NB4 (cell line): ENCODE measurements at regions not wholly inside any gene's neighbourhood (a gene's known extent, or its start where the extent isn't known, plus 50 kb on each side); places are given as distances from the start of the nearest gene placed in this dataset.

Experiments used
- DNase-seq: peaks from one replicate; pipeline ENCODE4 v3.0.0; 2010; ENCODE audit warnings: low read depth
- H3K4me3 ChIP-seq: one replicate; pipeline ENCODE4 v1.5.1; 2011; ENCODE audit warnings: mild to moderate bottlenecking, low read depth, low read length, moderate library complexity
- MYC ChIP-seq: IDR thresholded peaks from 2 replicates; pipeline ENCODE4 v1.6.1; 2011; ENCODE audit warnings: low read depth, low read length
- POLR2A ChIP-seq: IDR thresholded peaks from 2 replicates; pipeline ENCODE4 v1.6.1; 2011; ENCODE audit warnings: mild to moderate bottlenecking; ENCODE audit not compliant: insufficient read length; ENCODE audit errors: extremely low read depth
- TF ChIP-seq, protein P1 (sequence below): IDR thresholded peaks from 2 replicates; pipeline ENCODE4 v1.6.1; 2011; ENCODE audit warnings: low read depth, low read length
- TF ChIP-seq, protein P2 (sequence below): IDR thresholded peaks from one replicate; pipeline ENCODE4 v1.5.1; 2012; ENCODE audit warnings: low read depth, low read length

DNA sequence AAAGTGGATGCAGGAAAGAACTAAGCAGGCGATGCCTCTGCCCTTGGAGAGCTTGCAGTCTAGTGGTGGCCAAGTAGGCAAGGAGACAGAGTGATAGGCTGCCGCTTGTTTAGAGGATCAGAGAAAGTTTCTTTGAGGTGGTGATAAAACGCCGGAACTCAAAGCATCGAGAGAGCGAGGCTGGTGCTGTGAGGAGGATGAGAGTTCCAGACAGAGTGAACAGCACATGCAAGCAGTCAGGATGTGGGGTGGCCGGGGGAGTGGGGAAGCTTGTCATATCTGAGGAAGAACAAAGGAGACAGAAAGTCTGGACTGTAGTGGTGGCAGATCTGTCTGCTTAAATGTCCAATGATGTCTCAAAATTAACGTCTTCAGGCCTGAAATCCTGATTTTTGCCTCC, 319.7 kb downstream of the SNAPC1 start:
- TF ChIP-seq POLR2A, result no peak
- no peak for TF ChIP-seq MYC
- TF ChIP-seq, protein P1, sequence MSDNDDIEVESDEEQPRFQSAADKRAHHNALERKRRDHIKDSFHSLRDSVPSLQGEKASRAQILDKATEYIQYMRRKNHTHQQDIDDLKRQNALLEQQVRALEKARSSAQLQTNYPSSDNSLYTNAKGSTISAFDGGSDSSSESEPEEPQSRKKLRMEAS, result no peak
- TF ChIP-seq, protein P2, sequence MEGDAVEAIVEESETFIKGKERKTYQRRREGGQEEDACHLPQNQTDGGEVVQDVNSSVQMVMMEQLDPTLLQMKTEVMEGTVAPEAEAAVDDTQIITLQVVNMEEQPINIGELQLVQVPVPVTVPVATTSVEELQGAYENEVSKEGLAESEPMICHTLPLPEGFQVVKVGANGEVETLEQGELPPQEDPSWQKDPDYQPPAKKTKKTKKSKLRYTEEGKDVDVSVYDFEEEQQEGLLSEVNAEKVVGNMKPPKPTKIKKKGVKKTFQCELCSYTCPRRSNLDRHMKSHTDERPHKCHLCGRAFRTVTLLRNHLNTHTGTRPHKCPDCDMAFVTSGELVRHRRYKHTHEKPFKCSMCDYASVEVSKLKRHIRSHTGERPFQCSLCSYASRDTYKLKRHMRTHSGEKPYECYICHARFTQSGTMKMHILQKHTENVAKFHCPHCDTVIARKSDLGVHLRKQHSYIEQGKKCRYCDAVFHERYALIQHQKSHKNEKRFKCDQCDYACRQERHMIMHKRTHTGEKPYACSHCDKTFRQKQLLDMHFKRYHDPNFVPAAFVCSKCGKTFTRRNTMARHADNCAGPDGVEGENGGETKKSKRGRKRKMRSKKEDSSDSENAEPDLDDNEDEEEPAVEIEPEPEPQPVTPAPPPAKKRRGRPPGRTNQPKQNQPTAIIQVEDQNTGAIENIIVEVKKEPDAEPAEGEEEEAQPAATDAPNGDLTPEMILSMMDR, result no peak
- no peak overlapping the region for H3K4me3 ChIP-seq
- no peak for DNase-seq

DNA sequence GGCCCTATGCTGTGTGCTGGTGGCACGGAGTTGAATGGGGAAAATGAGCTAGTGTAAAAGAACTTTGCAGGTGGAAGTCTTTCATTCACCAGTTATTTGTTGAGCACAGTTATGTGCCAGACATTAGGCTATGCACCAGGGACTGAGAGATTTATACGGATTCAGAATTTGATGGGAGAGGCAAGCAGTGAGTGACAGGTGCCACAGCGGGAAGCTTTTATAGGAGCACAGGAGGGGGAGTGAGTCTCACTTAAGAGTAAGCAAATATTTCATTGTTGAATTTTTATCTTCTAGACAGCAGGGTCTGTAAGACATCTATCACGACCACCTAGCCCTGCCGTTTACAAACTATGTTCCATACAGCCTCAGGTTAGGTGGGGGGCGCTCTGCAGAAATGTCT, 320.6 kb downstream of the SNAPC1 start:
- DNase-seq, result no peak
- TF ChIP-seq, protein P1, result no peak
- no peak for TF ChIP-seq MYC
- H3K4me3 ChIP-seq, result no peak overlapping the region

DNA sequence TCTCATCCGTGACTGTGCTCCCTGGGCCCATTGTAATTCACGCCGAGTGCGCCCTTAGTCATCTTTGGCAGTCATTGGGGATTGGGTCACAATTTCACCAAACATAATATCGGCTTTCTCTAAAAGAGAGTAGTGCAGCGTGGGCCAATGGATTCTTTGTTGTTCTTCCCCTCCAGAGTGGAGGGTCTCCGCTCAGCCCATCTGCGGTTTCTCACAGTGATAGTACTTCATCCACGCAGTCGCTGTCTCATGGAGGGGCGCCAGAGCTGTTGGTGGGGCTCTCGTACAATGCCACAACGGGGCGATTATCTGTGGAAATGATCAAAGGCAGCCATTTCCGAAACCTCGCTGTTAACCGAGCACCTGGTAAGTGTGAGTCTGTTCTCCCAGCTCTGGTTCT, 321.8 kb downstream of the SNAPC1 start:
- H3K4me3 ChIP-seq, result no peak overlapping the region
- no peak for DNase-seq
- TF ChIP-seq MYC (no peak), POLR2A (no peak)
- TF ChIP-seq, protein P1, result no peak
- TF ChIP-seq, protein P2, result no peak

DNA sequence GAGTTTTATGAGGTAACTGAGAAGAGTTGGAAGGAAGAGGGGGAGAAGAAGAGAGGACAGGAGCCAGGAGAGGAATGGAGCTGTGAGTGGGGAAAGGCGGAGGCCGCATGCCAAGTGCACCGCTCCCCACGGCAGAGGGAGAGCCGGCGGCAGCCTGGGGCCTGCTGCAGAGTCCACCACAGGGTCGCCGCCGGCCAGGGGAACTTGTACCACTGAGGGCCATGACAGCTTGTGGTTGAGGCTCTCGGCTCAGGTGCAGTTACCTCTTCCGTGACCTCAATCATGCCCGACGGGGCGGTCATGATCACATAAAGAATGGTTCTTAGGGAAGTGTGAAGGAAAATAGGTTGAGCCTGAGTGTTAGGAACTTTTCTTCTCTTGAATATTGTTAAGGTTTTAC, 325.0 kb downstream of the SNAPC1 start:
- TF ChIP-seq POLR2A (no peak), MYC (no peak)
- TF ChIP-seq, protein P1, result no peak
- TF ChIP-seq, protein P2, result no peak
- no peak for DNase-seq
- no peak overlapping the region for H3K4me3 ChIP-seq

DNA sequence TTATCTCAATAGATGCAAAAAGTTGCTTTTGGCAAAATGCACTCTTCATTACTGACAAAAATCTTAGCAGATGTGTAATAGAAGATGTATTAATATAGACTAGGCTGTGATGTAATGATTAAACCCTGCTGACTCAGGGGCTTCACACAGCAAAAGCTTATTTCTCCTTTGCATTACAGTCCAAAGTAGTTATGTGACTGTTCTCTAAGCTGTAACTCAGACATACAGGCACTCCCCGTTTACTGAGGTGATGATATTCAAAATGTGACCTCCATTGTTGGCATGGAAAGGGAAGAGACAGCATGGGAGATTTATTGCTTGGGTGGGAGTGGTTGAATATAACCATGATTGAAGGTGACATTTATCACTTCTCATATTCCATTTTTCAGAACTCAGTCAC, 331.5 kb downstream of the SNAPC1 start:
- TF ChIP-seq MYC (no peak), POLR2A (no peak)
- TF ChIP-seq, protein P2, result no peak
- TF ChIP-seq, protein P1, result no peak
- H3K4me3 ChIP-seq, result no peak overlapping the region
- no peak for DNase-seq

DNA sequence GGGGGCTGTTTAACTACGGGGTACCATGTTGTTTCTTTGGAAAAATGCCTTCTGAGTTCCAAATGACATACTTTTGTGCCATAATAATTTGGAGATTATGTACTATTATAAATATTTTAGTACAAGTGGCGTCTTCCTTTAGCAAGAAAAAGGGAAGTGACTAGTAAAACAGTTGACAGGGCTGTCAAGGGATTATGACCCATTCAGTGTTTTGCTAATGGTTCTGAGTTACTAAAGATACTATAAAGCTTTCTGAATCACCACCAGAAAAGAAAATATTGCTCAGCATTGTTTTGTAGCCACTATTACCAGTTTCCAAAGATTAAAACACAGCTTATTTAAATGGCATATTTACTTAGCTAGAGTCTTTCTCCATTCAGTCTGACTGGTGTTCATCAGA, 334.9 kb downstream of the SNAPC1 start:
- no peak for TF ChIP-seq POLR2A
- TF ChIP-seq, protein P2, result no peak
- TF ChIP-seq, protein P1, result no peak
- no peak for TF ChIP-seq MYC
- no peak overlapping the region for H3K4me3 ChIP-seq
- DNase-seq, result no peak
